SK-N-MC (cell line): ENCODE measurements at regions not wholly inside any gene's neighbourhood (a gene's known extent, or its start where the extent isn't known, plus 50 kb on each side); places are given as distances from the start of the nearest gene placed in this dataset.

ENCODE experiments used
- EZH2 ChIP-seq: fragments of 200-600 bp; sonication (generic); IDR thresholded peaks from one replicate; pipeline ENCODE4 v1.6.1; 2017; ENCODE audit warnings: antibody characterized with exemption
- FOXP2 ChIP-seq: optimal IDR thresholded peaks from 2 replicates; pipeline ENCODE3; 2011; ENCODE audit warnings: mild to moderate bottlenecking, moderate library complexity; ENCODE audit not compliant: insufficient read depth; ENCODE audit errors: extremely low read length, control extremely low read depth
- POLR2AphosphoS5 ChIP-seq: IDR thresholded peaks from 2 replicates; pipeline ENCODE4 v1.6.1; 2012; ENCODE audit warnings: mild to moderate bottlenecking, low read depth, low read length, borderline replicate concordance

DNA sequence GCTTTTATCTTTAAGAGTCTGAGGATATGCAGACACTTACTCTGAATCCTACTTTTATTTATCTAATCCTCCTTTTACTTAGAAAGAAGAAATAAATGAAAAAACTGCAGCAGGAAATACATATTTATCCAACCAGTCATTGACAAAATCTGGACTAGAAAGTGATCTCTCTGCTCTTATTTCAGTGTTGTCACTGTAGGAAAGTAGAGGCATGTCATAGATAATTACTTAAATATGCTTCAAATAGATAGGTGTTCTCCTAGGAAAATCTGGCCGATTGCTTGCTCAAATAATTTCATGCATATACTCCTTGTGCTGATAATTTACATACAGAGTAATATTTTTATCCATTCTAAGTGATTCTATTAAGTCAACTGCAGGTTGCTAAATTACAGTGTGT is 2001.9 kb upstream of the C9orf72 start:
- TF ChIP-seq EZH2: no peak
- TF ChIP-seq POLR2AphosphoS5: no peak
- no peak for TF ChIP-seq FOXP2
